ENCODE measurements at regions not wholly inside any gene's neighbourhood (a gene's known extent, or its start where the extent isn't known, plus 50 kb on each side); places are given as distances from the start of the nearest gene placed in this dataset.

GRCh38 chr4:1554876-1555265 lies 129.2 kb downstream of the FAM53A start:
- TF ChIP-seq, protein P1, sequence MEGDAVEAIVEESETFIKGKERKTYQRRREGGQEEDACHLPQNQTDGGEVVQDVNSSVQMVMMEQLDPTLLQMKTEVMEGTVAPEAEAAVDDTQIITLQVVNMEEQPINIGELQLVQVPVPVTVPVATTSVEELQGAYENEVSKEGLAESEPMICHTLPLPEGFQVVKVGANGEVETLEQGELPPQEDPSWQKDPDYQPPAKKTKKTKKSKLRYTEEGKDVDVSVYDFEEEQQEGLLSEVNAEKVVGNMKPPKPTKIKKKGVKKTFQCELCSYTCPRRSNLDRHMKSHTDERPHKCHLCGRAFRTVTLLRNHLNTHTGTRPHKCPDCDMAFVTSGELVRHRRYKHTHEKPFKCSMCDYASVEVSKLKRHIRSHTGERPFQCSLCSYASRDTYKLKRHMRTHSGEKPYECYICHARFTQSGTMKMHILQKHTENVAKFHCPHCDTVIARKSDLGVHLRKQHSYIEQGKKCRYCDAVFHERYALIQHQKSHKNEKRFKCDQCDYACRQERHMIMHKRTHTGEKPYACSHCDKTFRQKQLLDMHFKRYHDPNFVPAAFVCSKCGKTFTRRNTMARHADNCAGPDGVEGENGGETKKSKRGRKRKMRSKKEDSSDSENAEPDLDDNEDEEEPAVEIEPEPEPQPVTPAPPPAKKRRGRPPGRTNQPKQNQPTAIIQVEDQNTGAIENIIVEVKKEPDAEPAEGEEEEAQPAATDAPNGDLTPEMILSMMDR (IDR thresholded peaks at IDR 0.05): no peak
- no peak for TF ChIP-seq POLR2A (IDR thresholded peaks at IDR 0.05)

Measured in uterus (tissue), 2 donors.